ENCODE measurements at regions not wholly inside any gene's neighbourhood (a gene's known extent, or its start where the extent isn't known, plus 50 kb on each side); places are given as distances from the start of the nearest gene placed in this dataset.
A peak's percentile ranks its signal among the peaks of the same experiment; 100 is the strongest.
"Not testable (repeated sequence)": the region's sequence is repeated elsewhere in the genome, so short reads cannot be mapped to it uniquely, and the experiment has no call there.

DNA sequence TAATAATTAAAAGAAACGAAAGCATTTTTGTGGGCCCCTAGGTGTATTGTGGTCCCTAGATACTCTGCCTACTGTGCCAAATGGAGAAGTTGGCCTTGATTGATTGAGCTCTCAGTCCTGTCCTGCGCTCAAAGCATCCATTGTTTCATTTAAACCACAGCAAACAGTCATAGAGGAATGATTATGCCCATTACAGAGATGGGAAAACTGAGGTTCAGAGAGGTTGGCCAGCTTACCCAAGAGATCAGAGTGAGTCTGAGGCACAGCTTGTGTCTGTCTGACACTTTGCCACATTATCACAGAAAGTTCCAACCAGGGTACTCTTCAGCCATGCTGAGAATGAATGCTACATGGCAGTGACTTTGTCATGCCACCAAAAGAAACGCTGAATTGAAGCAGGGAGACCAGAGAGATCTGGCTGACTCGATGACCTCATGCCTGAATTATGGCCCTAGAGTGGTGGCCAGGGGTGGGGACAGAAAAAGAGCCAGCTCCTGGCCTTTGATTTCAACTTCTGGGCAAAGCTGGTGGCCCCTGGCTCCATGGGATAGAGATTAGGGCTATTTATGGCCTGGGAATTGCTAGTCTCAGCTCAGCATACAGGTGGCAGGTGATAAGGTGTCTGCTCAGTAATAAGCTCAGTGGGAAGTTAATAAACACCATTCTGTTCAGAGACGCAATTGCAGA lies 180.5 kb downstream of the MIAT start:
- no peaks in the 10 kb centered on the region for H3K27me3 ChIP-seq (ENCODE audit: control insufficient read depth in 2 of 2, insufficient read depth in 2 of 2, low read length in 2 of 2)
- H3K4me1 ChIP-seq (ENCODE audit: control insufficient read depth in 2 of 2, insufficient read depth in 2 of 2, low read length in 2 of 2) = no peaks in the 10 kb centered on the region
- no peaks in the 10 kb centered on the region for H3K27me3 Mint-ChIP-seq
- H3K4me3 Mint-ChIP-seq = no peak overlapping the region
- H3K27ac Mint-ChIP-seq = no peak overlapping the region
- H3K9me3 ChIP-seq (ENCODE audit: control insufficient read depth in 2 of 3, low read length in 3 of 3) = no peaks in the 10 kb centered on the region
- H3K36me3 Mint-ChIP-seq = peaks cover 0 to 19% (median 0%) of the 10 kb centered on the region in 5 donors
- ChIA-PET CTCF (interaction anchor here (1.0 kb wide), 1 partner anchor 15 kb away, joined by 3 read pairs; no protein-coding TSS in a partner anchor), POLR2A (no interaction called here)
- H3K27ac ChIP-seq (ENCODE audit: low read depth, low read length) = no peak overlapping the region
- DNase-seq (no peak), ATAC-seq (no peak)
- peaks cover 0 to 4% (median 0%) of the 10 kb centered on the region in 7 donors for H3K4me1 Mint-ChIP-seq
- no peak overlapping the region for H3K4me3 ChIP-seq (ENCODE audit: low read length)
- H3K9me3 Mint-ChIP-seq = peaks cover 0 to 2% (median 0%) of the 10 kb centered on the region in 11 donors
- no peaks in the 10 kb centered on the region for H3K36me3 ChIP-seq (ENCODE audit: control insufficient read depth in 2 of 3, insufficient read depth in 3 of 3, low read length in 3 of 3)
- intact Hi-C loops (cut with micrococcal nuclease) = loop anchor here in 1 of 2 donors (10.0 kb wide), 1 partner anchor 967 kb away; the partner anchor contains the start of gene MN1

DNA sequence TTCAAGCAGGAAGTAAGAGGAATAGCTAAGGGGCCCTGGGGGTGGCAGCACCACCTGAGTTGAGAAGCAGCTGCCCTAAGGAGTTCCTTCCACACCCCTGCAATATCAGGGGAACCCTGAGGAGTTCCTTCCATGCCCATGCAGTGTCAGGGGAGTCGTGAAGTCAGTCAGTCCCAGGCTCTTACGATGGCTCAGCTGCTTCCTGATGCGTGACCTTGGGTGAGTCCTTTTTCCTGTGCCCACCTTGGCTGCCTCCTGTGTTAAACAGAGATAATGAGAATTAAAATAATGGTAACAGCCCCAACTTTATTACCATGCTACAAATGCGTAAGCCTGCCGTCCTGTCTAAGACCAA lies 181.1 kb downstream of the MIAT start:
- POLR2A ChIA-PET = no interaction called here

DNA sequence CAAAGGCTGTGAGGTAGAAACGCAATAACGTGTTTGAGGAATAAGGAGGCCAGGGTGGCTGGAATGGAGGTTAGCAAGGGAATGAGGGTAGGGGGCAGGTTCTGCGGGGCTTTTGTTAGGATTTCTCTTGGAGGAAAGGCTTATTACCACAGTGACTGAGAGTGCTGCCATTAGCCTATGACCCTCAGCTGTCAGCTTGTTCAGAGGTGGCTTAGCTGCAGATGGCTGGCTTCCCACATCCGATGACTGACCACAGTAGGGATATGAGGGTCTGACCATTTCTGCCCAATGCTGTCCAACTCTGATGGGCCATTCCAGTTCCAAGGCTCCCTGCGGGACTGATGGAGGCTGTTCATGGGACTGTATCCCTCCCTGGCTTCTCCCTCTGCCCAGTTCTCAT lies 181.8 kb downstream of the MIAT start:
- peaks cover 0 to 2% (median 0%) of the 10 kb centered on the region in 11 donors for H3K9me3 Mint-ChIP-seq
- H3K27ac Mint-ChIP-seq = no peak overlapping the region
- intact Hi-C loops (cut with micrococcal nuclease) = loop anchor here in 1 of 2 donors (10.0 kb wide), 1 partner anchor 966 kb away; the partner anchor contains the start of gene MN1
- no peaks in the 10 kb centered on the region for H3K4me1 ChIP-seq (ENCODE audit: control insufficient read depth in 2 of 2, insufficient read depth in 2 of 2, low read length in 2 of 2)
- H3K4me3 Mint-ChIP-seq = no peak overlapping the region
- H3K27ac ChIP-seq (ENCODE audit: low read depth, low read length) = no peak overlapping the region
- ATAC-seq = no peak
- no peaks in the 10 kb centered on the region for H3K9me3 ChIP-seq (ENCODE audit: control insufficient read depth in 2 of 3, low read length in 3 of 3)
- H3K36me3 ChIP-seq (ENCODE audit: control insufficient read depth in 2 of 3, insufficient read depth in 3 of 3, low read length in 3 of 3) = no peaks in the 10 kb centered on the region
- peaks cover 0 to 4% (median 0%) of the 10 kb centered on the region in 7 donors for H3K4me1 Mint-ChIP-seq
- H3K27me3 ChIP-seq (ENCODE audit: control insufficient read depth in 2 of 2, insufficient read depth in 2 of 2, low read length in 2 of 2) = no peaks in the 10 kb centered on the region
- no peaks in the 10 kb centered on the region for H3K27me3 Mint-ChIP-seq
- CTCF ChIA-PET = interaction anchor here (1.0 kb wide), 1 partner anchor 16 kb away, joined by 3 read pairs; no protein-coding TSS in a partner anchor
- no peak for DNase-seq
- POLR2A ChIA-PET = no interaction called here
- peaks cover 0 to 22% (median 9%) of the 10 kb centered on the region in 5 donors for H3K36me3 Mint-ChIP-seq
- no peak overlapping the region for H3K4me3 ChIP-seq (ENCODE audit: low read length)

More for the DNA sequence above, 181.1 kb downstream of the MIAT start:
- intact Hi-C loops (cut with micrococcal nuclease) = loop anchor here in 1 of 2 donors (10.0 kb wide), 1 partner anchor 966 kb away; the partner anchor contains the start of gene MN1
- Histone ChIP-seq H3K4me3 (ENCODE audit: low read length) (no peak overlapping the region), H3K9me3 (ENCODE audit: control insufficient read depth in 2 of 3, low read length in 3 of 3) (no peaks in the 10 kb centered on the region), H3K27ac (ENCODE audit: low read depth, low read length) (no peak overlapping the region), H3K27me3 (ENCODE audit: control insufficient read depth in 2 of 2, insufficient read depth in 2 of 2, low read length in 2 of 2) (no peaks in the 10 kb centered on the region), H3K36me3 (ENCODE audit: control insufficient read depth in 2 of 3, insufficient read depth in 3 of 3, low read length in 3 of 3) (no peaks in the 10 kb centered on the region), H3K4me1 (ENCODE audit: control insufficient read depth in 2 of 2, insufficient read depth in 2 of 2, low read length in 2 of 2) (no peaks in the 10 kb centered on the region)
- H3K9me3 Mint-ChIP-seq = peaks cover 0 to 2% (median 0%) of the 10 kb centered on the region in 11 donors
- no peaks in the 10 kb centered on the region for H3K27me3 Mint-ChIP-seq
- H3K36me3 Mint-ChIP-seq = peaks cover 0 to 21% (median 4%) of the 10 kb centered on the region in 5 donors
- no peak overlapping the region for H3K27ac Mint-ChIP-seq
- ATAC-seq = no peak
- no peak overlapping the region for H3K4me3 Mint-ChIP-seq
- peaks cover 0 to 4% (median 0%) of the 10 kb centered on the region in 7 donors for H3K4me1 Mint-ChIP-seq
- DNase-seq = no peak
- CTCF ChIA-PET = interaction anchor here (1.0 kb wide), 1 partner anchor 15 kb away, joined by 3 read pairs; no protein-coding TSS in a partner anchor

DNA sequence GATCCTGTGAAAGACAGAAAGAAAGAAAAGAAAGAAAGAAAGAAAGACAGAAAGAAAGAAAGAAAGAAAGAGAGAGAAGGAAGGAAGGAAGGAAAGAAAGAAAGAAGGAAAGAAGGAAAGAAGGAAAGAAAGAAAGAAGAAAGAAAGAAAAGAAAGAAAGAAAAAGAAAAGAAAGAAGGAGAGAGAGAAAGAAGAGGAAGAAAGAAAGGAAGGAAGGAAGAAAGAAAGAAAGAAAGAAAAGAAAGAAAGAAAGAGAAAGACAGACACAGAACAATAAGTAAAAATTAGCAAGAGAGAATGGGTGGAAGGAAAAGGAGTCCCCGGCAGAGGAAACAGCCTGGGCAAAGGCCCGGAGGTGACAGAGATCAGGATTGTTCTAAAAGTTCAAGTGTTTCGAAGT lies 183.4 kb downstream of the MIAT start:
- intact Hi-C loops (cut with micrococcal nuclease); H3K4me3 ChIP-seq (ENCODE audit: low read length); H3K4me1 ChIP-seq (ENCODE audit: control insufficient read depth in 2 of 2, insufficient read depth in 2 of 2, low read length in 2 of 2); H3K4me3 Mint-ChIP-seq; ATAC-seq; H3K4me1 Mint-ChIP-seq; DNase-seq; POLR2A ChIA-PET; H3K36me3 ChIP-seq (ENCODE audit: control insufficient read depth in 2 of 3, insufficient read depth in 3 of 3, low read length in 3 of 3); CTCF ChIA-PET; H3K27me3 Mint-ChIP-seq; H3K9me3 ChIP-seq (ENCODE audit: control insufficient read depth in 2 of 3, low read length in 3 of 3); H3K27me3 ChIP-seq (ENCODE audit: control insufficient read depth in 2 of 2, insufficient read depth in 2 of 2, low read length in 2 of 2); H3K9me3 Mint-ChIP-seq; H3K27ac ChIP-seq (ENCODE audit: low read depth, low read length): not testable (repeated sequence)
- Mint-ChIP-seq H3K36me3 (peaks cover 0 to 29% (median 9%) of the 10 kb centered on the region in 5 donors), H3K27ac (peak overlapping the region in 1 of 9 donors; percentile 7)

DNA sequence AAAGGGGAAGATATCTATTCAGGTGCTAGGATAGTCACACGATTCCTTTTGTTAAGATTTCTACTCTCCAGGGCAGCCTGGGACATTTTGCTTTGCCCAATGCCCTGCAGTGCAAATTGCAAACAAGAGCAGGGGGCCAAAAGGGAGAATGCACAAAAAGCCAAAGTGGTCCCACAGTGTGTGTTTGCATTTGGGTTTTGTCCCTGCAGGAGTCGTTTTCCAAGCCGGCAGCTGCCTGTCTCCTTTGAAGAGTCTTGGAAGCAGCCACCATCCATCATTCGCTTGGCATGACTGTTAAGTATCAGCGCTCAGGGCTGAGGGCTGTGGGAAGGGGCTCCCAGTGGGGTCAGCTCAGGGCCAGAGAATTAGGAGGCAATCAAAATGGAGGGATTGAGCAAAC lies 184.7 kb downstream of the MIAT start:
- H3K4me3 ChIP-seq (ENCODE audit: low read length) = no peak overlapping the region
- no peak overlapping the region for H3K27ac ChIP-seq (ENCODE audit: low read depth, low read length)
- Mint-ChIP-seq H3K4me1 (peaks cover 0 to 9% (median 0%) of the 10 kb centered on the region in 7 donors), H3K9me3 (peaks cover 0 to 2% (median 0%) of the 10 kb centered on the region in 11 donors), H3K27ac (no peak overlapping the region), H3K27me3 (no peaks in the 10 kb centered on the region), H3K4me3 (no peak overlapping the region), H3K36me3 (peaks cover 0 to 33% (median 9%) of the 10 kb centered on the region in 5 donors)
- CTCF ChIA-PET = no interaction called here
- intact Hi-C loops (cut with micrococcal nuclease) = no loop called here
- POLR2A ChIA-PET = no interaction called here
- H3K36me3 ChIP-seq (ENCODE audit: control insufficient read depth in 2 of 3, insufficient read depth in 3 of 3, low read length in 3 of 3) = peaks cover 0 to 3% (median 0%) of the 10 kb centered on the region in 3 experiments
- DNase-seq = no peak
- no peaks in the 10 kb centered on the region for H3K9me3 ChIP-seq (ENCODE audit: control insufficient read depth in 2 of 3, low read length in 3 of 3)
- H3K27me3 ChIP-seq (ENCODE audit: control insufficient read depth in 2 of 2, insufficient read depth in 2 of 2, low read length in 2 of 2) = no peaks in the 10 kb centered on the region
- H3K4me1 ChIP-seq (ENCODE audit: control insufficient read depth in 2 of 2, insufficient read depth in 2 of 2, low read length in 2 of 2) = no peaks in the 10 kb centered on the region
- no peak for ATAC-seq

DNA sequence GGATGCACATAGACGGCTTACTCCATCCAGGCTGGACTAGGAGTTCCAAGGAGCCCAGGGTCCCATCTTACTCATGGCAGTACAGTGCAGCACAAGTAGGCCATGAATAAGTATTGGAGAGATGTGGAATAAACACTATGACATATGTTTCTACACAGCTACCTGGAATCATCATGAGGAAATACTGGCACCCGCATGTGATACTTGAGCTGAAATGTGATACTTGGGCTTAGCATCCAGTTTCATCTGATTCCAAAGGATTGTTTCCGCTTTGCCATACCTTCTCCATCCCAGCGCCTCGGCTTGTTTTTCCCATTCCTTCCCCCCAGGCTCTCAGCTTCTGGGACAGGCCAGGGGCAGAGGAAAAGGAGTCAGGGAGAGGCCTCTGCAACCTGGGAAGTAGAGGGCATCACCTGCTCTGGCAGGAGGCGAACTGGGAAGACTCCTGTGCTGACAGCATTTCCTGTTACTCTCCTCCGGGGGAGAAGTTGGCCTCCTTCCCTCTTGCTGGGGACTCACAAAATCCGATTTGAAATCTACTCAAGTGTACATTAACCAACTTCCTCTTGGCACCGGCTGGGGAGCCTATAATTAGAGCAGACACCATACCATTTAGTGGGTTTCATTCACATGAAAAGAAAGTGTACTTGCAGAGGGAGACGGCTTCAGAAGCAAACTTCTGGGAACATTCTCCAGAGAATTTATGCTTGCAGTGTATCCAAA lies 187.8 kb downstream of the MIAT start:
- H3K27me3 Mint-ChIP-seq = no peaks in the 10 kb centered on the region
- ChIA-PET POLR2A (no interaction called here), CTCF (no interaction called here)
- Histone ChIP-seq H3K27ac (ENCODE audit: low read depth, low read length) (no peak overlapping the region), H3K9me3 (ENCODE audit: control insufficient read depth in 2 of 3, low read length in 3 of 3) (no peaks in the 10 kb centered on the region), H3K4me1 (ENCODE audit: control insufficient read depth in 2 of 2, insufficient read depth in 2 of 2, low read length in 2 of 2) (no peaks in the 10 kb centered on the region), H3K36me3 (ENCODE audit: control insufficient read depth in 2 of 3, insufficient read depth in 3 of 3, low read length in 3 of 3) (peaks cover 0 to 6% (median 0%) of the 10 kb centered on the region in 3 experiments), H3K27me3 (ENCODE audit: control insufficient read depth in 2 of 2, insufficient read depth in 2 of 2, low read length in 2 of 2) (no peaks in the 10 kb centered on the region), H3K4me3 (ENCODE audit: low read length) (no peak overlapping the region)
- peaks cover 0 to 4% (median 0%) of the 10 kb centered on the region in 11 donors for H3K9me3 Mint-ChIP-seq
- H3K27ac Mint-ChIP-seq = no peak overlapping the region
- H3K36me3 Mint-ChIP-seq = peaks cover 0 to 41% (median 27%) of the 10 kb centered on the region in 5 donors
- peaks cover 0 to 12% (median 0%) of the 10 kb centered on the region in 7 donors for H3K4me1 Mint-ChIP-seq
- ATAC-seq = no peak
- DNase-seq = no peak
- intact Hi-C loops (cut with micrococcal nuclease) = no loop called here
- H3K4me3 Mint-ChIP-seq = no peak overlapping the region

Data from naive thymus-derived CD4-positive, alpha-beta T cell (primary cell).